ENCODE measurements at regions not wholly inside any gene's neighbourhood (a gene's known extent, or its start where the extent isn't known, plus 50 kb on each side); places are given as distances from the start of the nearest gene placed in this dataset.
"Not testable (repeated sequence)": the region's sequence is repeated elsewhere in the genome, so short reads cannot be mapped to it uniquely, and the experiment has no call there.

GRCh38 chr2:82994151-82994550 is 1464.9 kb downstream of the SUCLG1 start:
- no peak for TF ChIP-seq CTCF (IDR thresholded peaks at IDR 0.05; ENCODE audit: low read depth, low read length)
- H3K4me3 ChIP-seq (ENCODE audit: low read depth, low read length) = no peak overlapping the region

GRCh38 chr2:82993609-82994008 is 1465.5 kb downstream of the SUCLG1 start:
- no peak for TF ChIP-seq CTCF (IDR thresholded peaks at IDR 0.05; ENCODE audit: low read depth, low read length)
- no peak overlapping the region for H3K4me3 ChIP-seq (ENCODE audit: low read depth, low read length)

- H3K4me3 ChIP-seq (ENCODE audit: low read depth, low read length) = no peak overlapping the region
- no peak for TF ChIP-seq CTCF (IDR thresholded peaks at IDR 0.05; ENCODE audit: low read depth, low read length)
These were observed 1466.1 kb downstream of the SUCLG1 start for GRCh38 chr2:82992968-82993367.

GRCh38 chr2:82987706-82988105 is 1471.4 kb downstream of the SUCLG1 start:
- H3K4me3 ChIP-seq (ENCODE audit: low read depth, low read length) = not testable (repeated sequence)

- H3K4me3 ChIP-seq (ENCODE audit: low read depth, low read length) = no peak overlapping the region
- no peak for TF ChIP-seq CTCF (IDR thresholded peaks at IDR 0.05; ENCODE audit: low read depth, low read length)
These were observed 1472.2 kb downstream of the SUCLG1 start for GRCh38 chr2:82986899-82987298.

DNA sequence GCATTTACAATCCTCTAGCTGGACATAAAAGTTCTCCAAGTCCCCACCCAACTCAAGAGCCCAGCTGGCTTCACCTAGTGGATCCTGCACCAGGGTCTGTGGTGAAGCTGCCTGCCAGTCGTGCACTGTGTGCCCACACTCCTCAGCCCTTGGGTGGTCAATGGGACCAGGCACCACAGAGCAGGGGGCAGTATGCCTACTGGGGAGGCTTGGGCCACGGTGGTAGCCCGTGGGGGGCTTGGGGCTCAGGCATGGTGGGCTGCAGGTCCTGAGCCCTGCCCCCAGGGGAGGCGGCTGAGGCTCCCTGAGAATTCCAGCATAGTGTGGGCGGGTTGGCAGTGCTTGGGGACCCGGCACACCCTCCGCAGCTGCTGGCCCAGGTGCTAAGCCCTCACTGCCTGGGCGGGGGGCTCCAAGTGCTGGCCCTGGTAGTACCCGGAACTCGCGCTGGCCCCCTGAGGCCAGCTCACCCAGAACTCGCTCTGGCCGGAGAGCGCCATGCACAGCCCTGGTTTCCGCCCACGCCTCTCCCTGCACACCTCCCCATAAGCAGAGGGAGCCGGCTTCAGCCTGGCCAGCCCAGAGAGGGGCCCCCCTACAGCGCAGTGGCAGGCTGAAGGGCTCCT is 1473.4 kb downstream of the SUCLG1 start:
- TF ChIP-seq CTCF (IDR thresholded peaks at IDR 0.05; ENCODE audit: low read depth, low read length) = no peak
- no peak overlapping the region for H3K4me3 ChIP-seq (ENCODE audit: low read depth, low read length)

GRCh38 chr2:82968358-82968757 is 1490.7 kb downstream of the SUCLG1 start:
- no peak for TF ChIP-seq CTCF (IDR thresholded peaks at IDR 0.05; ENCODE audit: low read depth, low read length)
- H3K4me3 ChIP-seq (ENCODE audit: low read depth, low read length) = no peak overlapping the region

DNA sequence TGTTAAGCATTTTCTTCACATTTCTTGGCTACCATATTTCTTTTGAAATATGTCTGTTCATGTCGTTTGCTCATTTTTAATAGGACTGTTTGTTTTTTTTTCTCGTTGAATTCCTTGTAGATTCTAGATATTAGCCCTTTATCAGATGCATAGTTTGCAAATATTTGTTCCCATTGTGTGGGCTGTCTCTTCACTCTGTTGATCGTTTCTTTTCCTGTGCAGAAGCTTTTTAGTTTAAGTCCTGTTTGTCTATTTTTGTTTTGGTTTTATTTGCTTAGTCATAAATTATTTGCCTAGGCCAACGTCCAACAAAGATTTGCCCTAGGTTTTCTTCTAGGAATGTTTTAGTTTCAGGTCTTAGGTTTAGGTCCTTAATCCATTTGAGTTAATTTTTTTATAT is 1494.7 kb downstream of the SUCLG1 start:
- no peak for TF ChIP-seq CTCF (IDR thresholded peaks at IDR 0.05; ENCODE audit: low read depth, low read length)
- H3K4me3 ChIP-seq (ENCODE audit: low read depth, low read length) = no peak overlapping the region
